DOHH2 (cell line): ENCODE measurements at regions not wholly inside any gene's neighbourhood (a gene's known extent, or its start where the extent isn't known, plus 50 kb on each side); places are given as distances from the start of the nearest gene placed in this dataset.

Experiments used
- H3F3A ChIP-seq: fragments of 200-600 bp; sonication (generic), shearing (Covaris generic); 2 replicates; pipeline ENCODE4 v1.6.0; 2016; ENCODE audit warnings: antibody characterized with exemption, mild to moderate bottlenecking; ENCODE audit not compliant: control insufficient read depth, insufficient read depth
- H3K27ac ChIP-seq: fragments of 200-600 bp; sonication (generic); 2 replicates; pipeline ENCODE4 v1.5.1; 2014; ENCODE audit warnings: low read depth, mild to moderate bottlenecking, low read length, moderate library complexity
- H3K27me3 ChIP-seq: fragments of 200-600 bp; sonication (generic); 2 replicates; pipeline ENCODE4 v1.6.1; 2014; ENCODE audit warnings: mild to moderate bottlenecking, low read length, mixed read lengths; ENCODE audit not compliant: control insufficient read depth
- H3K36me3 ChIP-seq: fragments of 200-600 bp; sonication (generic); 2 replicates; pipeline ENCODE4 v1.6.1; 2014; ENCODE audit warnings: mild to moderate bottlenecking, low read length, moderate library complexity, mixed read lengths; ENCODE audit not compliant: control insufficient read depth
- H3K4me1 ChIP-seq: fragments of 200-600 bp; sonication (generic); 2 replicates; pipeline ENCODE4 v1.6.1; 2014; ENCODE audit warnings: mild to moderate bottlenecking, low read length, mixed read lengths; ENCODE audit not compliant: control insufficient read depth
- H3K4me2 ChIP-seq: fragments of 200-600 bp; sonication (generic); 2 replicates; pipeline ENCODE4 v1.6.0; 2014; ENCODE audit warnings: mild to moderate bottlenecking, low read length, moderate library complexity
- H3K4me3 ChIP-seq: fragments of 200-600 bp; sonication (generic); 2 replicates; pipeline ENCODE4 v1.5.1; 2014; ENCODE audit warnings: mild to moderate bottlenecking, low read length, mixed read lengths
- H3K79me2 ChIP-seq: fragments of 200-600 bp; sonication (generic); 2 replicates; pipeline ENCODE4 v1.6.1; 2014; ENCODE audit warnings: mild to moderate bottlenecking, low read length, mixed read lengths; ENCODE audit not compliant: control insufficient read depth
- H3K9me2 ChIP-seq: fragments of 200-600 bp; sonication (generic); replicated peaks from 2 replicates; pipeline ENCODE4 v1.6.1; 2014; ENCODE audit warnings: mild to moderate bottlenecking, low read length, mixed read lengths; ENCODE audit not compliant: control insufficient read depth
- H3K9me3 ChIP-seq: fragments of 200-600 bp; sonication (generic); 2 replicates; pipeline ENCODE4 v1.6.1; 2014; ENCODE audit warnings: antibody characterized with exemption, low read length, mixed read lengths; ENCODE audit not compliant: control insufficient read depth, insufficient read depth
- H4K20me1 ChIP-seq: fragments of 200-600 bp; sonication (generic); 2 replicates; pipeline ENCODE4 v1.6.0; 2014; ENCODE audit warnings: low read depth, mild to moderate bottlenecking, antibody characterized with exemption, low read length, moderate library complexity; ENCODE audit not compliant: control insufficient read depth, insufficient read depth
- CTCF ChIP-seq: fragments of 200-600 bp; sonication (generic); IDR thresholded peaks from one replicate; pipeline ENCODE4 v1.5.1; 2014; ENCODE audit warnings: antibody characterized with exemption, mild to moderate bottlenecking, low read depth, low read length; ENCODE audit not compliant: poor library complexity, severe bottlenecking
- EZH2phosphoT487 ChIP-seq: fragments of 200-600 bp; sonication (generic); IDR thresholded peaks from 2 replicates; pipeline ENCODE4 v1.6.1; 2017; ENCODE audit warnings: borderline replicate concordance, mild to moderate bottlenecking, antibody characterized with exemption, low read length, moderate library complexity, mixed read lengths

- Histone ChIP-seq H3K4me1 (peaks cover under 1% of the 10 kb centered on the region; the same call in 1 of the 2 replicates), H3K27ac (no peak overlapping the region), H3K9me3 (no peaks in the 10 kb centered on the region), H3K4me2 (no peak overlapping the region), H3F3A (no peaks in the 10 kb centered on the region), H4K20me1 (no peaks in the 10 kb centered on the region), H3K36me3 (no peaks in the 10 kb centered on the region), H3K79me2 (no peaks in the 10 kb centered on the region), H3K27me3 (peaks cover 47% of the 10 kb centered on the region), H3K4me3 (no peak overlapping the region), H3K9me2 (no peaks in the 10 kb centered on the region)
- TF ChIP-seq EZH2phosphoT487, result no peak
- TF ChIP-seq CTCF, result no peak
These were observed 77.1 kb upstream of the IPO9 start for GRCh38 chr1:201751872-201752271.

- Histone ChIP-seq H3K79me2 (no peaks in the 10 kb centered on the region), H3K4me2 (no peak overlapping the region), H3K36me3 (no peaks in the 10 kb centered on the region), H4K20me1 (no peaks in the 10 kb centered on the region), H3K4me3 (no peak overlapping the region), H3K9me3 (no peaks in the 10 kb centered on the region), H3K27ac (no peak overlapping the region), H3F3A (no peaks in the 10 kb centered on the region), H3K4me1 (peaks cover 3% of the 10 kb centered on the region; the same call in 1 of the 2 replicates), H3K27me3 (peaks cover 52% of the 10 kb centered on the region), H3K9me2 (no peaks in the 10 kb centered on the region)
- TF ChIP-seq EZH2phosphoT487 (no peak), CTCF (no peak)
These were observed 76.6 kb upstream of the IPO9 start for GRCh38 chr1:201752333-201752732.

- H3F3A ChIP-seq, result no peaks in the 10 kb centered on the region
- no peaks in the 10 kb centered on the region for H3K79me2 ChIP-seq
- TF ChIP-seq EZH2phosphoT487, result no peak
- no peak for TF ChIP-seq CTCF
These were observed 75.5 kb upstream of the IPO9 start for GRCh38 chr1:201753492-201753891.

More at GRCh38 chr1:201753492-201753891, 75.5 kb upstream of the IPO9 start:
- no peaks in the 10 kb centered on the region for H3K9me2 ChIP-seq
- H3K4me2 ChIP-seq, result no peak overlapping the region
- no peaks in the 10 kb centered on the region for H4K20me1 ChIP-seq
- H3K4me3 ChIP-seq, result no peak overlapping the region
- peaks cover 8% of the 10 kb centered on the region; the same call in 1 of the 2 replicates for H3K4me1 ChIP-seq
- H3K36me3 ChIP-seq, result no peaks in the 10 kb centered on the region
- no peak overlapping the region for H3K27ac ChIP-seq
- H3K9me3 ChIP-seq, result no peaks in the 10 kb centered on the region
- peaks cover 63% of the 10 kb centered on the region for H3K27me3 ChIP-seq
